SK-N-SH (cell line): ENCODE measurements at regions not wholly inside any gene's neighbourhood (a gene's known extent, or its start where the extent isn't known, plus 50 kb on each side); places are given as distances from the start of the nearest gene placed in this dataset.

ENCODE experiments used
- CTCF ChIA-PET: fragments of 300-600, 350-600 bp; formaldehyde crosslinking; extraction: SDS; loops from one replicate; lab custom pipeline; 2021; lab: Yijun Ruan, JAX
- POLR2A ChIA-PET: fragments of 350-600 bp; sonication (Branson Sonifier 250); formaldehyde crosslinking; extraction: SDS; loops from one replicate; lab custom pipeline; 2020; ENCODE audit warnings: antibody characterized with exemption, inconsistent platforms; lab: Yijun Ruan, JAX
- DNase-seq: peaks from one replicate; pipeline ENCODE4 v3.0.0; 2012
- H2AFZ ChIP-seq: fragments of 200-600 bp; sonication (generic); 2 replicates; pipeline ENCODE4 v1.8.1; 2016; ENCODE audit warnings: antibody characterized with exemption, mild to moderate bottlenecking, low read depth
- H3F3A ChIP-seq: fragments of 200-600 bp; sonication (generic); replicated peaks from 2 replicates; pipeline ENCODE3; 2016; ENCODE audit warnings: antibody characterized with exemption, mild to moderate bottlenecking; ENCODE audit not compliant: insufficient read depth
- H3K27ac ChIP-seq, 2 experiments: fragments of 200-500 bp in 1 of 2; fragments of 200-600 bp in 1 of 2; sonication (Bioruptor generic) in 1 of 2; sonication (generic), shearing (Covaris generic) in 1 of 2; 2 replicates each; pipeline versions ENCODE4 v1.5.1 to v1.6.1; 2014 to 2016; ENCODE audit warnings: low read depth in 2 of 2, inconsistent platforms in 1 of 2, low read length in 1 of 2, mild to moderate bottlenecking in 1 of 2, mixed read lengths in 1 of 2
- H3K27me3 ChIP-seq: fragments of 200-600 bp; sonication (generic), shearing (Covaris generic); 2 replicates; pipeline ENCODE4 v1.6.1; 2016; ENCODE audit warnings: mixed run types; ENCODE audit not compliant: insufficient read depth
- H3K36me3 ChIP-seq, 2 experiments: fragments of 200-500 bp in 1 of 2; fragments of 200-600 bp in 1 of 2; sonication (Bioruptor generic) in 1 of 2; sonication (generic) in 1 of 2; replicated peaks in 1 of 2; 2 replicates each; pipeline versions ENCODE3 to v1.5.1; 2014 to 2016; ENCODE audit warnings: low read length in 1 of 2, mild to moderate bottlenecking in 1 of 2; ENCODE audit not compliant: insufficient read depth in 2 of 2, control insufficient read depth in 1 of 2
- H3K4me1 ChIP-seq, 2 experiments: fragments of 200-500 bp in 1 of 2; fragments of 200-600 bp in 1 of 2; sonication (Bioruptor generic) in 1 of 2; sonication (generic), shearing (Covaris generic) in 1 of 2; 2 replicates each; pipeline versions ENCODE4 v1.5.1 to v1.6.1; 2014 to 2016; ENCODE audit warnings: low read depth in 1 of 2, low read length in 1 of 2, mixed run types in 1 of 2; ENCODE audit not compliant: insufficient read depth in 2 of 2, control insufficient read depth in 1 of 2
- H3K4me2 ChIP-seq: fragments of 200-600 bp; sonication (generic), shearing (Covaris generic); 2 replicates; pipeline ENCODE4 v1.6.1; 2017; ENCODE audit warnings: mixed run types
- H3K4me3 ChIP-seq, 2 experiments: fragments of 200-500 bp in 1 of 2; fragments of 200-600 bp in 1 of 2; sonication (Bioruptor generic) in 1 of 2; sonication (generic), shearing (Covaris generic) in 1 of 2; 2 replicates each; pipeline versions ENCODE4 v1.5.1 to v1.8.1; 2014 to 2016; ENCODE audit warnings: low read depth in 2 of 2, inconsistent platforms in 1 of 2, low read length in 1 of 2, mild to moderate bottlenecking in 1 of 2, mixed read lengths in 1 of 2, moderate library complexity in 1 of 2
- H3K79me2 ChIP-seq: fragments of 200-600 bp; sonication (generic); 2 replicates; pipeline ENCODE4 v1.8.1; 2017; ENCODE audit warnings: mild to moderate bottlenecking; ENCODE audit not compliant: insufficient read depth
- H3K9ac ChIP-seq: fragments of 200-600 bp; sonication (generic); 2 replicates; pipeline ENCODE4 v1.6.1; 2017; ENCODE audit warnings: mixed run types
- H3K9me2 ChIP-seq: fragments of 200-600 bp; sonication (generic); 2 replicates; pipeline ENCODE4 v1.6.1; 2017; ENCODE audit warnings: mixed run types
- H3K9me3 ChIP-seq: fragments of 200-600 bp; sonication (generic); 2 replicates; pipeline ENCODE4 v1.6.1; 2017; ENCODE audit warnings: mixed run types, mild to moderate bottlenecking, moderate library complexity
- H4K20me1 ChIP-seq: fragments of 200-600 bp; sonication (generic); 2 replicates; pipeline ENCODE4 v1.6.1; 2017; ENCODE audit warnings: mild to moderate bottlenecking, mixed run types; ENCODE audit not compliant: insufficient read depth
- ELF1 ChIP-seq: IDR thresholded peaks from 2 replicates; pipeline ENCODE4 v1.4.0; 2012
- FOXM1 ChIP-seq: IDR thresholded peaks from 2 replicates; pipeline ENCODE4 v1.4.0; 2012; ENCODE audit warnings: low read depth, mild to moderate bottlenecking
- GABPA ChIP-seq: IDR thresholded peaks from 2 replicates; pipeline ENCODE4 v1.4.0; 2012; ENCODE audit warnings: low read depth, mild to moderate bottlenecking
- GATA2 ChIP-seq: sonication (generic); formaldehyde crosslinking; IDR thresholded peaks from 2 replicates; pipeline ENCODE4 v1.5.0; 2020; ENCODE audit warnings: mild to moderate bottlenecking, missing genetic modification reagents
- MAX ChIP-seq: IDR thresholded peaks from 2 replicates; pipeline ENCODE4 v1.4.0; 2012; ENCODE audit warnings: low read depth
- MXI1 ChIP-seq: IDR thresholded peaks from 2 replicates; pipeline ENCODE4 v1.6.1; 2012; ENCODE audit warnings: mild to moderate bottlenecking, low read depth, low read length, improper control_type of control experiment
- PBX3 ChIP-seq: IDR thresholded peaks from 2 replicates; pipeline ENCODE4; 2012
- RCOR1 ChIP-seq: fragments of 150-350 bp; IDR thresholded peaks from 2 replicates; pipeline ENCODE4 v1.6.1; 2017; ENCODE audit warnings: antibody characterized with exemption, low read length
- REST ChIP-seq: IDR thresholded peaks from 2 replicates; pipeline ENCODE4 v1.6.1; 2012; ENCODE audit warnings: mild to moderate bottlenecking, low read depth, low read length, moderate library complexity
- RXRA ChIP-seq: IDR thresholded peaks from 2 replicates; pipeline ENCODE4 v1.4.0; 2012; ENCODE audit warnings: low read depth, mild to moderate bottlenecking, borderline replicate concordance
- TCF12 ChIP-seq: IDR thresholded peaks from 2 replicates; pipeline ENCODE4 v1.4.0; 2012
- TEAD4 ChIP-seq: IDR thresholded peaks from 2 replicates; pipeline ENCODE4 v1.4.0; 2012; ENCODE audit warnings: mild to moderate bottlenecking, borderline replicate concordance; ENCODE audit not compliant: insufficient read depth
- USF1 ChIP-seq: IDR thresholded peaks from 2 replicates; pipeline ENCODE4 v1.4.0; 2012; ENCODE audit warnings: low read depth, borderline replicate concordance
- YY1 ChIP-seq: IDR thresholded peaks from 2 replicates; pipeline ENCODE4 v1.4.0; 2012; ENCODE audit warnings: low read depth, mild to moderate bottlenecking
- ZBTB33 ChIP-seq: IDR thresholded peaks from 2 replicates; pipeline ENCODE4 v1.4.0; 2012; ENCODE audit warnings: low read depth, borderline replicate concordance
- WGBS: methylation state at CpG from one replicate; pipeline ENCODE4 v1.1.6; 2017; ENCODE audit warnings: low lambda C conversion rate; 5-methylcytosine and 5-hydroxymethylcytosine counted together

- TF ChIP-seq FOXM1, result no peak
These were observed 1003.9 kb downstream of the FLRT2 start (continued) for GRCh38 chr14:86533834-86534233.

GRCh38 chr14:86532219-86532618, 1002.3 kb downstream of the FLRT2 start:
- H3K4me1 ChIP-seq, result no peaks in the 10 kb centered on the region
- TF ChIP-seq ZBTB33 (no peak), RXRA (no peak), TEAD4 (no peak), TCF12 (no peak), GATA2 (CRISPR knock-in tag) (no peak), GABPA (no peak), MXI1 (no peak), ELF1 (no peak), RCOR1 (no peak), YY1 (no peak), REST (no peak)
- H3K9me2 ChIP-seq, result no peaks in the 10 kb centered on the region
- no peaks in the 10 kb centered on the region for H3K79me2 ChIP-seq
- no peaks in the 10 kb centered on the region for H3K36me3 ChIP-seq
- H3K4me3 ChIP-seq, result no peak overlapping the region
- no peak for DNase-seq
- no peaks in the 10 kb centered on the region for H3K27me3 ChIP-seq
- no peaks in the 10 kb centered on the region for H3F3A ChIP-seq
- no peak overlapping the region for H3K9ac ChIP-seq
- CTCF ChIA-PET, result no interaction called here
- no peak overlapping the region for H2AFZ ChIP-seq
- POLR2A ChIA-PET, result no interaction called here
- no peak overlapping the region for H3K27ac ChIP-seq
- H4K20me1 ChIP-seq, result no peaks in the 10 kb centered on the region
- no peak overlapping the region for H3K4me2 ChIP-seq
- H3K9me3 ChIP-seq, result no peaks in the 10 kb centered on the region

- Histone ChIP-seq H3K9me3 (no peaks in the 10 kb centered on the region), H3K9ac (no peak overlapping the region), H3K9me2 (no peaks in the 10 kb centered on the region), H3K79me2 (no peaks in the 10 kb centered on the region), H3K27me3 (no peaks in the 10 kb centered on the region), H3K27ac (no peak overlapping the region), H3K4me1 (no peaks in the 10 kb centered on the region)
- POLR2A ChIA-PET, result no interaction called here
- CTCF ChIA-PET, result no interaction called here
- 6% methylated on average over 3 of the region's 4 CpGs for WGBS
- no peak for TF ChIP-seq MAX
- TF ChIP-seq USF1, result no peak
- no peak for TF ChIP-seq PBX3
- no peak for TF ChIP-seq FOXM1
- TF ChIP-seq, all 33 proteins: peak for 0
- H3K4me2 ChIP-seq, result no peak overlapping the region
- no peak overlapping the region for H2AFZ ChIP-seq
- H4K20me1 ChIP-seq, result no peaks in the 10 kb centered on the region
- H3F3A ChIP-seq, result no peaks in the 10 kb centered on the region
- no peaks in the 10 kb centered on the region for H3K36me3 ChIP-seq
- no peak for DNase-seq
- H3K4me3 ChIP-seq, result no peak overlapping the region
These were observed 1000.5 kb downstream of the FLRT2 start for GRCh38 chr14:86530457-86530856.
